ENCODE measurements at regions not wholly inside any gene's neighbourhood (a gene's known extent, or its start where the extent isn't known, plus 50 kb on each side); places are given as distances from the start of the nearest gene placed in this dataset.

DNA sequence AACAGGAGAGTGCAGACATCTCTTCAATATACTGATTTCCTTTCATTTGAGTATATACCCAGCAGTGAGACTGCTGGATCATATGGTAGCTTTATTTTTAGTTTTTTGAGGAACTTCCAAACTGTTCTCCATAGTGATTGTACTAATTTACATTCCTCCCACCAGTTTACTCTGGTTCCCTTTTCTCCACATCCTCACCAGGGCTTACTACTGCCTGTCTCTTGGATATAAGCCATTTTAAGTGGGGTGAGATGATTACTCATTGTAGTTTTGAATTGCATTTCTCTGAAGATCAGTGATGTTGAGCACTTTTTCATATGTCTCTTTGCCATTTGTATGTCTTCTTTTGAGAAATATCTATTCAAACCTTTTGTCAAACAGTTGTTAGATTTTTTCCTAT, 64.9 kb upstream of the HMGCLL1 start:
- no peak overlapping the region for H2AFZ ChIP-seq (ENCODE audit: low read depth, low read length, poor library complexity, severe bottlenecking)
- POLR2A ChIA-PET, result no interaction called here
- no peaks in the 10 kb centered on the region for H3K4me1 ChIP-seq (ENCODE audit: control insufficient read depth in 1 of 2, insufficient read depth in 2 of 2, low read length in 2 of 2)
- H3K9me2 ChIP-seq (ENCODE audit: insufficient read depth), result no peaks in the 10 kb centered on the region
- no peak overlapping the region for H3K9ac ChIP-seq (ENCODE audit: low read length)
- no peak for DNase-seq (ENCODE audit: low read depth, low spot score)
- no peaks in the 10 kb centered on the region for H3K79me2 ChIP-seq (ENCODE audit: insufficient read depth, low read length)
- ATAC-seq, result no peak
- TF ChIP-seq SRF (IDR thresholded peaks at IDR 0.05; ENCODE audit: low read depth) (no peak), POLR2A (IDR thresholded peaks at IDR 0.05; ENCODE audit: borderline replicate concordance, extremely low read depth, insufficient read depth, insufficient read length) (no peak), TCF7L2 (IDR thresholded peaks at IDR 0.05; ENCODE audit: borderline replicate concordance, extremely low read depth, insufficient read depth, insufficient read length) (no peak), RAD21 (IDR thresholded peaks at IDR 0.05; ENCODE audit: low read depth) (no peak), ZFX (IDR thresholded peaks at IDR 0.05) (no peak), EZH2 (IDR thresholded peaks at IDR 0.05) (no peak), CBX3 (IDR thresholded peaks at IDR 0.05; ENCODE audit: low read depth) (no peak), JUND (IDR thresholded peaks at IDR 0.05) (no peak), YY1 (IDR thresholded peaks at IDR 0.05; ENCODE audit: extremely low read depth, insufficient replicate concordance, low read depth, low read length) (no peak), POLR2AphosphoS5 (IDR thresholded peaks at IDR 0.05; ENCODE audit: low read depth, low read length) (no peak), ELF1 (IDR thresholded peaks at IDR 0.05; ENCODE audit: borderline replicate concordance, low read depth) (no peak), CEBPB (IDR thresholded peaks at IDR 0.05; ENCODE audit: low read depth) (no peak), EGR1 (IDR thresholded peaks at IDR 0.05; ENCODE audit: low read depth) (no peak), EZH2phosphoT487 (IDR thresholded peaks at IDR 0.05; ENCODE audit: borderline replicate concordance) (no peak)
- TF ChIP-seq, protein P1, sequence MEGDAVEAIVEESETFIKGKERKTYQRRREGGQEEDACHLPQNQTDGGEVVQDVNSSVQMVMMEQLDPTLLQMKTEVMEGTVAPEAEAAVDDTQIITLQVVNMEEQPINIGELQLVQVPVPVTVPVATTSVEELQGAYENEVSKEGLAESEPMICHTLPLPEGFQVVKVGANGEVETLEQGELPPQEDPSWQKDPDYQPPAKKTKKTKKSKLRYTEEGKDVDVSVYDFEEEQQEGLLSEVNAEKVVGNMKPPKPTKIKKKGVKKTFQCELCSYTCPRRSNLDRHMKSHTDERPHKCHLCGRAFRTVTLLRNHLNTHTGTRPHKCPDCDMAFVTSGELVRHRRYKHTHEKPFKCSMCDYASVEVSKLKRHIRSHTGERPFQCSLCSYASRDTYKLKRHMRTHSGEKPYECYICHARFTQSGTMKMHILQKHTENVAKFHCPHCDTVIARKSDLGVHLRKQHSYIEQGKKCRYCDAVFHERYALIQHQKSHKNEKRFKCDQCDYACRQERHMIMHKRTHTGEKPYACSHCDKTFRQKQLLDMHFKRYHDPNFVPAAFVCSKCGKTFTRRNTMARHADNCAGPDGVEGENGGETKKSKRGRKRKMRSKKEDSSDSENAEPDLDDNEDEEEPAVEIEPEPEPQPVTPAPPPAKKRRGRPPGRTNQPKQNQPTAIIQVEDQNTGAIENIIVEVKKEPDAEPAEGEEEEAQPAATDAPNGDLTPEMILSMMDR (IDR thresholded peaks at IDR 0.05 in 2 of 3, conservative IDR thresholded peaks at IDR 0.05 in 1 of 3; ENCODE audit: borderline replicate concordance in 1 of 3, insufficient read depth in 1 of 3, low read depth in 2 of 3, low read length in 2 of 3), result no peak
- TF ChIP-seq, protein P2, sequence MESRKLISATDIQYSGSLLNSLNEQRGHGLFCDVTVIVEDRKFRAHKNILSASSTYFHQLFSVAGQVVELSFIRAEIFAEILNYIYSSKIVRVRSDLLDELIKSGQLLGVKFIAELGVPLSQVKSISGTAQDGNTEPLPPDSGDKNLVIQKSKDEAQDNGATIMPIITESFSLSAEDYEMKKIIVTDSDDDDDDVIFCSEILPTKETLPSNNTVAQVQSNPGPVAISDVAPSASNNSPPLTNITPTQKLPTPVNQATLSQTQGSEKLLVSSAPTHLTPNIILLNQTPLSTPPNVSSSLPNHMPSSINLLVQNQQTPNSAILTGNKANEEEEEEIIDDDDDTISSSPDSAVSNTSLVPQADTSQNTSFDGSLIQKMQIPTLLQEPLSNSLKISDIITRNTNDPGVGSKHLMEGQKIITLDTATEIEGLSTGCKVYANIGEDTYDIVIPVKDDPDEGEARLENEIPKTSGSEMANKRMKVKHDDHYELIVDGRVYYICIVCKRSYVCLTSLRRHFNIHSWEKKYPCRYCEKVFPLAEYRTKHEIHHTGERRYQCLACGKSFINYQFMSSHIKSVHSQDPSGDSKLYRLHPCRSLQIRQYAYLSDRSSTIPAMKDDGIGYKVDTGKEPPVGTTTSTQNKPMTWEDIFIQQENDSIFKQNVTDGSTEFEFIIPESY (IDR thresholded peaks at IDR 0.05; ENCODE audit: extremely low read depth, insufficient replicate concordance, low read length), result no peak
- TF ChIP-seq, protein P3, sequence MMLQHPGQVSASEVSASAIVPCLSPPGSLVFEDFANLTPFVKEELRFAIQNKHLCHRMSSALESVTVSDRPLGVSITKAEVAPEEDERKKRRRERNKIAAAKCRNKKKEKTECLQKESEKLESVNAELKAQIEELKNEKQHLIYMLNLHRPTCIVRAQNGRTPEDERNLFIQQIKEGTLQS (IDR thresholded peaks at IDR 0.05), result no peak
- TF ChIP-seq, protein P4, sequence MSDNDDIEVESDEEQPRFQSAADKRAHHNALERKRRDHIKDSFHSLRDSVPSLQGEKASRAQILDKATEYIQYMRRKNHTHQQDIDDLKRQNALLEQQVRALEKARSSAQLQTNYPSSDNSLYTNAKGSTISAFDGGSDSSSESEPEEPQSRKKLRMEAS (IDR thresholded peaks at IDR 0.05), result no peak
- no peak overlapping the region for H3K4me3 ChIP-seq (replicated peaks in 1 of 2; ENCODE audit: low read depth in 1 of 2, low read length in 2 of 2)
- no TSS peak for BruUV-seq (replicated peaks)
- H3K27ac ChIP-seq (ENCODE audit: low read depth, low read length), result no peak overlapping the region
- CTCF ChIA-PET, result no interaction called here
- no peaks in the 10 kb centered on the region for H3K36me3 ChIP-seq (ENCODE audit: control insufficient read depth in 1 of 2, insufficient read depth in 2 of 2, low read length in 2 of 2)
- intact Hi-C loops (cut with micrococcal nuclease), result no loop called here
- peaks cover 4% of the 10 kb centered on the region; the same call in 1 of the 2 replicates for H3K27me3 ChIP-seq (ENCODE audit: insufficient read depth, low read length)
- H3K4me2 ChIP-seq (ENCODE audit: low read length), result no peak overlapping the region
- no peaks in the 10 kb centered on the region for H4K20me1 ChIP-seq (ENCODE audit: insufficient read depth)
- no peaks in the 10 kb centered on the region for H3K9me3 ChIP-seq (ENCODE audit: control insufficient read depth in 1 of 2, insufficient read depth in 1 of 2, low read depth in 1 of 2, low read length in 2 of 2)
- RAD21 ChIA-PET (ENCODE audit: low non-redundant PET in 1 of 2, low total read pairs in 2 of 2, uncharacterized antibody in 2 of 2, unreplicated experiment in 2 of 2), result no interaction called here
